Suppressor macrophage treated with lipopolysaccharide for 1 hour (primary cell): ENCODE measurements at regions not wholly inside any gene's neighbourhood (a gene's known extent, or its start where the extent isn't known, plus 50 kb on each side); places are given as distances from the start of the nearest gene placed in this dataset.

Experiments
- DNase-seq, 3 donors: peaks; one replicate each; pipeline ENCODE4 v3.0.0-alpha.2; 2020 to 2022

- DNase-seq: no peak
Measured at GRCh38 chr5:25964009-25964372, 1074.4 kb downstream of the CDH9 start.

DNA sequence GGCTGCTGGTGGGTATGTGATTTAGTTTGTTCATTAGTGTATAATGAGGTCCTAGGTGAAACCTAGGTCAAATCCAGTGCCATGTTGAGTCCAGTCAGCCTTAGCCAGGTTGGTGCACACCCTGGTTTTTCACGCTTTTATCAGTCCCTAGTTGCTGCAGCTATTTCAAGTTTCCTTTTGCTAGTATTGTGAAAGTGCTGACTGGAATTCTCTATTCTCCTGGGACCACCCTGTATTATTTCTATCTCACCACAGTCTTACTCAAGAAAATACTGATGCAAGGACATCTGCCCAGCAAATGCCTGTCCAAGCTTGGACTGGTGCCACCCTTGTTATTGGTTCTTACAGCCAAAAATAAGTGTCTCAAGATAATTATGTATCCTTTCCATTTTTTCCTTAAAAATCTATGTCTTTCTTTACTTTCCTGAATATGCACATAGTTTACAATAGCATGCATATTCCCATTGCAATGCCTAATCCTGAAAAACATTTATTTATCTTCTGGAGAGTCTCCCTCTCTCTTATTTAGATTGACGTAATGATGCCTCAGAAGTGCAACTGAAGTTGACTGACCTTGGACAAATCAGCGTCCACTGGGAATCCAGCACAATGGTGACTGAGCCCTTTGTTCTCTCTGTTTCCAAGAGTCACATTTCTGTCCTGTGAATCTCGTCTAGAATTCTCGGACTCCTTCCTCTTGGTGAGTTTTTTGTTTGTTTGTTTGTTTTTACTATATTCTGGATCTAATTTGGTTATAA lies 1075.0 kb downstream of the CDH9 start:
- DNase-seq: no peak

DNA sequence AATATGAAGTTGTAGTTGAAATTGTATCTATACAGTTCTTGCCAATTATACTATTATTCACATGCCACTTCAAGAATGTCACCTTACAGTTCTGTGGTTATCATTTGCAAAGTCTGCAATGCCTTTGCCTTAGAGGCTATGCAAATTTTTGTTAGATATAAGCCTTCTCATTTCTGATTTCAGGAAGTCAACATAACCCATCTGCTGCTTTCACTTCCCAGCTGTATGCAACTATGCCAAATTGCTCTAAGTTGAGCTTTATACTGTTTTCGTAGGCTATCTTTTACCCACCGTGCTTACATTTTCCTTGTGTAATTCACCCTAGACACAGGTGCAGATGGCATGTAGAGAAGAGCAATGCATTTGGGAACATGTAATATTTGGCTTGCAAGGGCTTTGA lies 1083.0 kb downstream of the CDH9 start:
- no peak for DNase-seq

DNA sequence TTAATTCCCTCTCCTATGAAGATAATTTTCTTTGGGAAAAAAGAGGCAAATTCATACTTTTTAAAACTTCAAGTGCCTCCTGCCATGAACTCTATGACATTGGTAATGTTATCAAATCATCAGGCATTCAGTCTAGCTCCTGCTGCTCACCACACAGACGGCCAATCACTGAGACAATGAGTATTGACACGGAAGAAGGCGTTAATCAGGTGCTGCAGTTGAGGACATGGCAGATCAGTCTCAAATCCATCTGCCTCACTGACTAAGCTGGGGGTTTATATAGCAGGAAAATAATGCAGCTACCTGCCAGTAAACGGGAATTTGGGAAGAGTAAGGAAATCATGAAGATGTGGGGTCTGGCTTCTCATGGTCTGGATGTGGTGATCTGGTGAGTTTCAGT lies 1087.7 kb downstream of the CDH9 start:
- DNase-seq: no peak

DNA sequence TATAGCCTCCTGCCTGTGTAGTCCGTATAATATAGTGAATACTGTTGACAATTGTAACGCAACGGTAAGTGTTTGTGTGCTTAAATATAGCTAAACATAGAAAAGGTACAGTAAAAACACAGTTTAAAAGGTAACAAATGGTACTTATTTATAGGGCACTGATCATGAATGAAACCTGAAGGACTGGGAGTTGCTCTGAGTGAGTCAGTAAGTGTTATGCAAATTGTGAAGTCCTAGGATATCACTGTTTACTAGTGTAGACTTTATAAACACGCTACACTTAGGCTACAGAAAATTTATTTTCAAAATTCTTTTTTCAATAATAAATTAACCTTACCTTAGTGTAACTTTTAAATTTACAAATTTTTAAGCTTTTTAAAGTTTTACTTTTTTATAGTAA lies 1090.1 kb downstream of the CDH9 start:
- DNase-seq: no peak

- DNase-seq: no peak
Measured at GRCh38 chr5:25944786-25945185, 1093.6 kb downstream of the CDH9 start.

- DNase-seq: no peak
Measured at GRCh38 chr5:25909163-25909562, 1129.2 kb downstream of the CDH9 start.

DNA sequence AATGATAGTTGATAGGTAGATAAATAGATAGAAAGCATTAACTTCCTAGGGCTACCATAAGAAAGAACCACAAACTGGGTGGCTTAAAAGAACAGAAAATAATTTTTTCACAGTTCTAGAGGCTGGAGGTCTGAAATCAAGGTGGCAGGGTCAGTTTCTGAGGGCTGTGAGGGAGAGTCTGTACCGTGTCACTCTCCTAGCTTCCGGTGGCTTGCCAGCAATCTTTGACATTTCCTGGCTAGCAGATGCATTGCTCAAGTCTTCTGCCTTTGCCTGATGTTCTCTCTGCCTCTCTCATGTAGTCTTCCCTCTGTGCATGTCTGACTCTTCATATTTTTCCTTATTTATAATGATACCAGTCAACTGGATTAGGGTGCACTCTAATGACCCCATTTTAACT lies 1132.7 kb downstream of the CDH9 start:
- DNase-seq: no peak

DNA sequence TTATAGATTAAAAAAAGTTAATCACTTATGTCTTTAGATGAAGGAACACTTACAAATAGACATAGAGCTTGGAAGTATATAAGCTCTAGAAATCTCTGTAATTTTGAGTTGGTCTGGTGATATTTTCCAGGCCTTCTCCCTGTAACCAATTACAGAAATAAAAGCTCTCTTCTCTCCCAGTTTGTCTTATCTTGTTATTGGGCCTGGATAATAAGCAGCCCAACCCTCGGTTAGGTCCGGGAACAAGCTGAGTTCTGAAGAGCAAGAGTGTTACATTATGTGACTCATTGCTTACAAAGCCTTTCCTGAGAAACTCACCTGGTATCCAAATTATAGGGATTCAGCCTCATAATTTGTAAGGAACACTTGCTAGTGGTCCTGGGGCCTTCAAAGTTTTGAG lies 1146.2 kb downstream of the CDH9 start:
- DNase-seq: no peak

DNA sequence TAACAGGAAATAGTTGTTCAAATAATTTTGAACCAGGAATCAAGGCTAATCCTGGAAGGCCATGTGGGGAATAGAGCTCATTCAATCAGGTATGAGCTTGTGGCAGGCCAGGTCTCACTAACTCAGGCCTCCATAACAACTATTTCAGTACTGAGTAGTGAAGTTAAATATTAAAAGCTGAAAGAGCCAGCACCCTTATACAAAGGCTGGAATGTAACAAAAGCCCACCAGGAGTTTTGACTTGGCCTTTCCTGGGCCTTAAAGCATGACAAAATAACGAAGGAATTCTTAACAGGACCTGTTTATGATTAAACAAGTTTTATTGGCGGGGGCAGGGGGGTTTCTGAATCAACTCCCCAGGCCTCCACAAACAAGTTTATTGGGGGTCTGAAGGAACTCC lies 1146.7 kb downstream of the CDH9 start:
- DNase-seq: no peak

GRCh38 chr5:25881318-25882036 lies 1156.9 kb downstream of the CDH9 start:
- no peak for DNase-seq

DNA sequence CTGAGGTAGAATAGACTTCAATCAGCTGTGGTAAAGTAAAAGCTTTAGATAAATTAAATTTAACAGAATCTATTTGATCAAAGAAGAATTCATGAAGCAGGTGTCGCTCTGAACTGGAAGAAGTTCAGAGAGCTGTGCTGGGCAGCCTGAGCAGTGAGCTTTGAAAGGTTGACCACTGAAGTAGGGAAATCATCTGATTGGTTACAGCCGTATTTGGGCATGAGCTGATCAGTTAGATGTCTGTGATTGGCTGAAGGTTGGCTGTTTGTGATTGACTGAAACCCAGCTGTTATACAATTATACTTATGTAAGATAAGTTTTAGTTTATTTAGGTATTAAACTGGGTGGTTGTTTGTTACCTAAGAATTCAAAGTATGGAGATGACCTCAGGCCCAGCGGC lies 1174.6 kb downstream of the CDH9 start:
- no peak for DNase-seq

DNA sequence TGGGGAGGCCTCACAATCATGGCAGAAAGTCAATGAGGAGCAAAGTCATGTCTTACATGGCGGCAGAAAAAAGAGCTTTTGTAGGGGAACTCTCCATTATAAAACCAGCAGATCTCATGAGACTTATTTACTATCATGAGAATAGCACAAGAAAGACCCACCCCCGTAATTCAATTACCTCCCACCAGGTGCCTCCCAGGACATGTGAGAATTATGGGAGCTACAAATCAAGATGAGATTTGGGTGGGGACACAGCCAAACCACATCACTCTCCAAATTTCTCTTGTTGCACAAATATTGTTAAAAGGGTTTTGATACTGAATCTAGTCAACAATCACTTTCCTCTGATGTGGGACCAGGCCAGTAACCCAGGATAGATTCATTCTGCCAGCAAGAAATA lies 1176.1 kb downstream of the CDH9 start:
- DNase-seq: no peak

DNA sequence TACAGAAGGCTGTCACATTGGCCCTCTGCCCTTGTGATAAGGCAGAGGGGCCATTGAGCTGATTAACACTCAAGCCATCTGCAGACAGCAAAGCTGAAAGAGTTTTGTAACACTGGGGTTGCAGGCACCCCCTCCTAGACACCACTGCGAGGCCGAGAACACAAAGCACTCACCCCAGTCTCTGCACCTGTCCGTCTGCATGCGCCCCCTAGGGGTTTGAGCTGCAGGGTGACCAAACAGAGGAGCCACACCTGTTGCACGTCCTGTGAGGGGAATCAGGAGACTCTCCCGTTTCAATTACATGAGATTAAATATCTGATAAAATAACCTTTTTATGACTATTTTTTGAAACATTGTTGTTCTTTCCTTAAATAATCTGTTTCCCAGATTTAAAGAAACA lies 1180.4 kb downstream of the CDH9 start:
- no peak for DNase-seq

GRCh38 chr5:25851301-25851700 lies 1187.1 kb downstream of the CDH9 start:
- no peak for DNase-seq

GRCh38 chr5:25850581-25850980 lies 1187.8 kb downstream of the CDH9 start:
- DNase-seq: no peak

DNA sequence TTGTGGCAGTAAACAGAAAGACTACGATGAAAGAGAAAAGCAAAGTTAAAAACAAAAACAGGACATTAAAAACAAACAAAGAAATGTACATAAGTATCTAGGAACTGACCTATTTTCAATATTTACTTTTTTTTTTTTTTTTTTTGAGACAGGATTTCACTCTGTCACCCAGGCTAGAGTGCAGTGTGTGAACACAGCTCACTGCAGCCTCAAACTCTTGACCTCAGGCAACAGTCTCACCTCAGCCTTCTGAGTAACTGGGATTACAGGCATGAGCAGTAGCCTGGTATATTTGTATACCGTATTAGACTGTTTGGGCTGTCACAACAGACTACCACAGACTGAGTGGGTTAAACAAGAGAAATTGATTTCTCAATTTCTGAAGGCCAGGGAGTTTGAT lies 1189.1 kb downstream of the CDH9 start:
- DNase-seq: no peak

DNA sequence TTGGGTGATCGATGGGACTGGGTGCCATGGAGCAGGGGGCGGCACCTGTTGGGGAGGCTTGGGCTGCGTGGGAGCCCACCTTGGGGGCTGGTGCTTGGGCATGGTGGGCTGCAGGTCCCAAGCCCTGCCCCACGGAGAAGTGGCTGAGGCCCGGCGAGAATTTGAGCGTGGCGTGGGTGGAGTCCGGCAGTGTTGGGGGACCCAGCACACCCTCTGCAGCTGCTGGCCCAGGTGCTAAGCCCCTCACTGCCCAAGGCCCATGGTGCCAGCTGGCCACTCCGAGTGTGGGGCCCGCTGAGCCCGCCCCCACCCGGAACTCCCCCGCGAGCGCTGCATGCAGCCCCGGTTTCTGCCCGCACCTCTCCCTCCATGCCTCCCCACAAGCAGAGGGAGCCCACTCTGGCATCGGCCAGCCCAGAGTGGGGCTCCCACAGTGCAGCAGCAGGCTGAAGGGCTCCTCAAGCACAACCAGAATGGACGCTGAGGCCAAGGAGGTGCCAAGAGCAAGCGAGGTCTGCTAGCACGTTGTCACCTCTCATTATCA lies 1178.6 kb upstream of the CDH10 start:
- no peak for DNase-seq
